ENCODE measurements at regions not wholly inside any gene's neighbourhood (a gene's known extent, or its start where the extent isn't known, plus 50 kb on each side); places are given as distances from the start of the nearest gene placed in this dataset.

DNA sequence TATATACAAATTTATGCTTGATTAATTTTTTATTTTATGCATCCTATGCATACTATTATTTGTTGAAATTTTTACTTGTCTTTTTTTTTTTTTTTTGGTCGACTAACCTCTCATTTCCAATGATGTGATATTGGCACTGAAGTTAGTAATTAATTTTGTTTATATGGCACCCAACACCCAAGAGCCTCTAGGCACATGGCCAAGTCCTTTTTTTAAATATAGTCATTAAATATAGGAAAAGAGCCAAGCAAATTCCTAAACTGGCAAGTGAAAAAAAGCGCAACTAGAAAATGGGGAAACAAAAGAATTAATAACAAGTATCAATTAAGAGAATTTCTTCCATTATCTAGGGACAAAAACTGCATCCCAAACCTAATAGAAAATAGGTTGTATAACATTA lies 85.5 kb upstream of the HS3ST5 start:
- H3K4me3 Mint-ChIP-seq, result no peak overlapping the region

DNA sequence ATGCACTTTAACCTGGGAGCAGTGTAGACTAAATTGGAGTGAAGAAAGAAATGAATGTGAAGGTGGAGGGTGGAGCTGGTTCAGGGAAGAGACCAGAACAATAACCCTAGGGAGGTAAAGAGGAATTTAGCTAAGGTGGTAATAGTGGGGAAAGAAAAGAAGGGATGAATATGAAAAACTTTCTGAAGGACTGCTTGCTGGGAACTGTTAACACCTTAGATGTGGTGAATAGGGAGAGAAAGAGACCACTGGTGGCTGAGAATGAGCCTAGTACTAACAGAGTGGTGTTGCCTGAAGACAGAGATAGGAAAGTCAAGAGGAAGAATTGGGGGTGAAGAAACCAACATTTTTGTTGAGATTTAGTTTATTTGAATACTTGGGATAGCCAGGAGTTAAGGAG lies 78.4 kb upstream of the HS3ST5 start:
- no peak overlapping the region for H3K4me3 Mint-ChIP-seq
- DNase-seq, result no peak

More for the DNA sequence above, 85.5 kb upstream of the HS3ST5 start:
- DNase-seq, result no peak
- no peaks in the 10 kb centered on the region for H3K4me1 ChIP-seq (ENCODE audit: control insufficient read depth in 1 of 2, insufficient read depth in 2 of 2, low read length in 2 of 2)
- no CpG with 5 or more reads among the region's 2 CpGs for WGBS (ENCODE audit: insufficient coverage)
- no peak overlapping the region for H3K27ac Mint-ChIP-seq
- no peaks in the 10 kb centered on the region for H3K27me3 ChIP-seq (ENCODE audit: control insufficient read depth in 2 of 2, insufficient read depth in 2 of 2, low read length in 2 of 2)
- H3K27ac ChIP-seq (ENCODE audit: low read depth in 1 of 2, low read length in 2 of 2), result no peak overlapping the region
- H3K27me3 Mint-ChIP-seq (ENCODE audit: low read depth in 3 of 3), result peaks cover 0 to 2% (median 0%) of the 10 kb centered on the region in 3 donors
- H4K20me1 ChIP-seq (ENCODE audit: insufficient read depth, low read length), result no peaks in the 10 kb centered on the region
- TF ChIP-seq, protein P1, sequence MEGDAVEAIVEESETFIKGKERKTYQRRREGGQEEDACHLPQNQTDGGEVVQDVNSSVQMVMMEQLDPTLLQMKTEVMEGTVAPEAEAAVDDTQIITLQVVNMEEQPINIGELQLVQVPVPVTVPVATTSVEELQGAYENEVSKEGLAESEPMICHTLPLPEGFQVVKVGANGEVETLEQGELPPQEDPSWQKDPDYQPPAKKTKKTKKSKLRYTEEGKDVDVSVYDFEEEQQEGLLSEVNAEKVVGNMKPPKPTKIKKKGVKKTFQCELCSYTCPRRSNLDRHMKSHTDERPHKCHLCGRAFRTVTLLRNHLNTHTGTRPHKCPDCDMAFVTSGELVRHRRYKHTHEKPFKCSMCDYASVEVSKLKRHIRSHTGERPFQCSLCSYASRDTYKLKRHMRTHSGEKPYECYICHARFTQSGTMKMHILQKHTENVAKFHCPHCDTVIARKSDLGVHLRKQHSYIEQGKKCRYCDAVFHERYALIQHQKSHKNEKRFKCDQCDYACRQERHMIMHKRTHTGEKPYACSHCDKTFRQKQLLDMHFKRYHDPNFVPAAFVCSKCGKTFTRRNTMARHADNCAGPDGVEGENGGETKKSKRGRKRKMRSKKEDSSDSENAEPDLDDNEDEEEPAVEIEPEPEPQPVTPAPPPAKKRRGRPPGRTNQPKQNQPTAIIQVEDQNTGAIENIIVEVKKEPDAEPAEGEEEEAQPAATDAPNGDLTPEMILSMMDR (IDR thresholded peaks at IDR 0.05), result no peak
- H3K9me3 ChIP-seq (replicated peaks in 1 of 2; ENCODE audit: control insufficient read depth in 1 of 2, insufficient read depth in 1 of 2, low read length in 2 of 2), result no peaks in the 10 kb centered on the region
- intact Hi-C loops (cut with micrococcal nuclease), result no loop called here
- H3K9me3 Mint-ChIP-seq, result peaks cover 0 to 10% (median 2%) of the 10 kb centered on the region in 7 donors
- H3K4me3 ChIP-seq (replicated peaks in 1 of 3; ENCODE audit: low read depth in 2 of 3, low read length in 3 of 3), result no peak overlapping the region
- H2AFZ ChIP-seq (ENCODE audit: insufficient read depth, low read depth, low read length, poor library complexity, severe bottlenecking), result no peak overlapping the region
- H3K4me2 ChIP-seq (replicated peaks; ENCODE audit: extremely low read depth, low read length, poor library complexity, severe bottlenecking), result no peak overlapping the region
- H3K79me2 ChIP-seq (ENCODE audit: insufficient read depth, low read length), result no peaks in the 10 kb centered on the region
- no peaks in the 10 kb centered on the region for H3K36me3 Mint-ChIP-seq
- H3K36me3 ChIP-seq (replicated peaks in 1 of 2; ENCODE audit: control insufficient read depth in 1 of 2, insufficient read depth in 2 of 2, low read length in 2 of 2), result no peaks in the 10 kb centered on the region
- no peak overlapping the region for H3K9ac ChIP-seq (ENCODE audit: insufficient read depth, low read length, poor library complexity, severe bottlenecking)
- no peaks in the 10 kb centered on the region for H3K4me1 Mint-ChIP-seq

More for the DNA sequence above, 78.4 kb upstream of the HS3ST5 start:
- Histone ChIP-seq H3K27ac (ENCODE audit: low read depth in 1 of 2, low read length in 2 of 2) (no peak overlapping the region), H3K4me1 (ENCODE audit: control insufficient read depth in 1 of 2, insufficient read depth in 2 of 2, low read length in 2 of 2) (no peaks in the 10 kb centered on the region), H3K27me3 (ENCODE audit: control insufficient read depth in 2 of 2, insufficient read depth in 2 of 2, low read length in 2 of 2) (no peaks in the 10 kb centered on the region), H2AFZ (ENCODE audit: insufficient read depth, low read depth, low read length, poor library complexity, severe bottlenecking) (no peak overlapping the region), H3K4me2 (replicated peaks; ENCODE audit: extremely low read depth, low read length, poor library complexity, severe bottlenecking) (no peak overlapping the region), H3K9ac (ENCODE audit: insufficient read depth, low read length, poor library complexity, severe bottlenecking) (no peak overlapping the region), H3K79me2 (ENCODE audit: insufficient read depth, low read length) (no peaks in the 10 kb centered on the region), H4K20me1 (ENCODE audit: insufficient read depth, low read length) (no peaks in the 10 kb centered on the region), H3K4me3 (replicated peaks in 1 of 3; ENCODE audit: low read depth in 2 of 3, low read length in 3 of 3) (no peak overlapping the region), H3K36me3 (replicated peaks in 1 of 2; ENCODE audit: control insufficient read depth in 1 of 2, insufficient read depth in 2 of 2, low read length in 2 of 2) (no peaks in the 10 kb centered on the region), H3K9me3 (replicated peaks in 1 of 2; ENCODE audit: control insufficient read depth in 1 of 2, insufficient read depth in 1 of 2, low read length in 2 of 2) (no peaks in the 10 kb centered on the region)
- peaks cover 0 to 10% (median 4%) of the 10 kb centered on the region in 7 donors for H3K9me3 Mint-ChIP-seq
- H3K27ac Mint-ChIP-seq, result no peak overlapping the region
- peaks cover 0 to 2% (median 0%) of the 10 kb centered on the region in 3 donors for H3K27me3 Mint-ChIP-seq (ENCODE audit: low read depth in 3 of 3)
- H3K4me1 Mint-ChIP-seq, result no peaks in the 10 kb centered on the region
- TF ChIP-seq, protein P1 (IDR thresholded peaks at IDR 0.05), result no peak
- intact Hi-C loops (cut with micrococcal nuclease), result no loop called here
- H3K36me3 Mint-ChIP-seq, result no peaks in the 10 kb centered on the region
